ENCODE measurements at regions not wholly inside any gene's neighbourhood (a gene's known extent, or its start where the extent isn't known, plus 50 kb on each side); places are given as distances from the start of the nearest gene placed in this dataset.
"Not testable (repeated sequence)": the region's sequence is repeated elsewhere in the genome, so short reads cannot be mapped to it uniquely, and the experiment has no call there.

- no peak for DNase-seq (ENCODE audit: low spot score)
Measured at GRCh38 chr15:92753591-92753990, 98.0 kb upstream of the FAM174B start.

- DNase-seq (ENCODE audit: low spot score) = no peak
Measured at GRCh38 chr15:92763459-92763858, 107.9 kb upstream of the FAM174B start.

- not testable (repeated sequence) for DNase-seq (ENCODE audit: low spot score)
Measured at GRCh38 chr15:92768131-92768530, 112.6 kb upstream of the FAM174B start.

GRCh38 chr15:92770641-92771040 is 115.1 kb upstream of the FAM174B start:
- DNase-seq (ENCODE audit: low spot score) = no peak

- DNase-seq (ENCODE audit: low spot score) = no peak
Measured at GRCh38 chr15:92772061-92772460, 116.5 kb upstream of the FAM174B start.

- no peak for DNase-seq (ENCODE audit: low spot score)
Measured at GRCh38 chr15:92772626-92773244, 117.2 kb upstream of the FAM174B start.

- no peak for DNase-seq (ENCODE audit: low spot score)
Measured at GRCh38 chr15:92773340-92773739, 117.8 kb upstream of the FAM174B start.

GRCh38 chr15:92779874-92780273 is 120.2 kb upstream of the CHD2 start:
- no peak for DNase-seq (ENCODE audit: low spot score)

- DNase-seq (ENCODE audit: low spot score) = no peak
Measured at GRCh38 chr15:92780843-92781242, 119.3 kb upstream of the CHD2 start.

GRCh38 chr15:92781925-92782453 is 118.1 kb upstream of the CHD2 start:
- DNase-seq (ENCODE audit: low spot score) = no peak

- no peak for DNase-seq (ENCODE audit: low spot score)
Measured at GRCh38 chr15:92787116-92787515, 113.0 kb upstream of the CHD2 start.

- no peak for DNase-seq (ENCODE audit: low spot score)
Measured at GRCh38 chr15:92788196-92788595, 111.9 kb upstream of the CHD2 start.

GRCh38 chr15:92788793-92789192 is 111.3 kb upstream of the CHD2 start:
- DNase-seq (ENCODE audit: low spot score) = not testable (repeated sequence)

GRCh38 chr15:92796161-92796611 is 103.9 kb upstream of the CHD2 start:
- no peak for DNase-seq (ENCODE audit: low spot score)

- DNase-seq (ENCODE audit: low spot score) = peak; percentile 78
Measured at GRCh38 chr15:92797168-92798052, 102.7 kb upstream of the CHD2 start.

- no peak for DNase-seq (ENCODE audit: low spot score)
Measured at GRCh38 chr15:92800013-92800412, 100.1 kb upstream of the CHD2 start.

GRCh38 chr15:92800416-92801055 is 99.6 kb upstream of the CHD2 start:
- not testable (repeated sequence) for DNase-seq (ENCODE audit: low spot score)

- DNase-seq (ENCODE audit: low spot score) = not testable (repeated sequence)
Measured at GRCh38 chr15:92801056-92801773, 98.9 kb upstream of the CHD2 start.

GRCh38 chr15:92801774-92802464 is 98.2 kb upstream of the CHD2 start:
- no peak for DNase-seq (ENCODE audit: low spot score)

- DNase-seq (ENCODE audit: low spot score) = no peak
Measured at GRCh38 chr15:92803536-92803851, 96.6 kb upstream of the CHD2 start.

GRCh38 chr15:92803852-92804609 is 96.1 kb upstream of the CHD2 start:
- peak; percentile 64 for DNase-seq (ENCODE audit: low spot score)

All from globus pallidus (tissue), 1 donor.